Activated CD4-positive, alpha-beta T cell treated with anti-CD3 and anti-CD28 coated beads, Interleukin-2, amount 50 U/mL, for 24 hours (primary cell): ENCODE measurements at regions not wholly inside any gene's neighbourhood (a gene's known extent, or its start where the extent isn't known, plus 50 kb on each side); places are given as distances from the start of the nearest gene placed in this dataset.
A peak's percentile ranks its signal among the peaks of the same experiment; 100 is the strongest.
"Not testable (repeated sequence)": the region's sequence is repeated elsewhere in the genome, so short reads cannot be mapped to it uniquely, and the experiment has no call there.

Source experiments
- DNase-seq, 2 donors: peaks; one replicate each; pipeline ENCODE4 v3.0.0-alpha.2; 2020; ENCODE audit warnings: low read depth in 1 of 2, low spot score in 1 of 2

- not testable (repeated sequence) for DNase-seq
These were observed 105.3 kb upstream of the PZP start for GRCh38 chr12:9313479-9313878.

DNA sequence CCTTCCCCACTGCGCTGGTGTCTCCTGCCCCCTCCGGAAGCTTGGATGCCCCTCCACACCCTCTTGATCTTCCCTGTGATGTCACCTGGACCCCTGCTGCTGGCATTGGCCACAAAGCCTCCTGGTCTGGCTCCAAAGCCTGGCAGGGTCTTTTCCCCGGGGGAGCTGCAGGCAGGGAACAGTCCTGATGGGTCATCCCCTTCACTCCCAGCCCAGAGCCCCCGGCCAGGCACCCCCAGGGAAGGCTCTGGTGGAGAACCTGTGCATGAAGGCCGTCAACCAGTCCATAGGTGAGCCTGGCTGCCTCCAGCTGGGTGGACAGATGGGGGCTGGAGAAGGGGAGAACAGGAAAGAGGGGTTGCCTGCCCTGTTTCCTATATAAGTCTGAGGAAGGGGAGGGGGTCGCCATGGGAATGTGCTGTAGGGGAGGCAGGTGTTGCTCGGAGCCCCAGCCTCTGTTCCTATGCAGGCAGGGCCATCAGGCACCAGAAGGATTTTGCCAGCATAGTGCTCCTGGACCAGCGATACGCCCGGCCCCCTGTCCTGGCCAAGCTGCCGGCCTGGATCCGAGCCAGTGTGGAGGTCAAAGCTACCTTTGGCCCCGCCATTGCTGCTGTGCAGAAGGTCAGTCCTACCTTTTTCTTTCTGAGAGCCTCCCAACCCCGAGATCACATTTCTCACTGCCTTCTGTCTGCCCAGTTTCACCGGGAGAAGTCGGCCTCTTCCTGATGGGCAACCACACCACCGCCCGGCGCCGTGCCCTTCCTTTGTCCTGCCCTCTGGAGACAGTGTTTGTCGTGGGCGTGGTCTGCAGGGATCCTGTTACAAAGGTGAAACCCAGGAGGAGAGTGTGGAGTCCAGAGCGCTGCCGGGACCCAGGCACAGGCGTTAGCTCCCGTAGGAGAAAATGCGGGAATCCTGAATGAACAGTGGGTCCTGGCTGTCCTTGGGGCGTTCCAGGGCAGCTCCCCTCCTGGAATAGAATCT is 104.5 kb upstream of the PZP start:
- not testable (repeated sequence) for DNase-seq

DNA sequence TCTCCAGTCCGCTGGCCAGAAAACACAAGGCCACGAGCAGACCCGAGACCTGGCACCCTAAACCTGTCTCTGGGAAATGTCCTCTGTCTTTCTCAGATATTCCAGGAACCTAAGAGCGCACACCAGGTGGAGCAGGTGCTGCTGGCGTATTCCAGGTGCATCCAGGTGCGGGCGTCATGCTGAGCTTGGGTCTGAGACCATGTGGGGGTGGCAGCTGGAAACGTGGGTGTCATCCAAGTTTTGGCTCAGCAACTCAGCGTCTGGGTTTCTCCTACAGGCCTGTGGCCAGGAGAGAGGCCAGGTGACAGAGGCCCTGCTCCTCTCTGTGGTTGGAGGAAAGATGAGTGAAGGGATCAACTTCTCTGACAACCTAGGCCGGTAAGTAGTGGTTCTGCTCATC is 103.3 kb upstream of the PZP start:
- not testable (repeated sequence) for DNase-seq

DNA sequence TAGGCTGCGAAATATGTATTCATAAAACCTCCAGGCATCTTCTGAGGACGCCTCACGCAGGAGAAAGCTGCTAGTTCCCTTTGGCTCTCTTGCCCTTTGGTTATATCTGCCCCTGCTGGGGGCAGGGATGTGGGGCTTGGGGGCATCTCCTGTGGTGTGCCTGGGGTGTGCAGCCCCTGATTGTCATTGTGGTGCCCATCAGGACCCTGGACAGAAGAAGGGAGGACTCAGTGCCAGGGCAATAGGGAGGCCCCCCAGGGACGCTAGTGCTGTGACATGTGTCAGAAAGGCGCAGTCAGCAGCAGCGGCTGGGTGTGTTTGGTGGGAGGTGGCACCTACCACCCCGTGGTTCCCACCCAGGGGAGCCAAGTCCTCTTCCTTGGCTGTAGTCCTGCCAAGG is 102.5 kb upstream of the PZP start:
- DNase-seq: not testable (repeated sequence)

DNA sequence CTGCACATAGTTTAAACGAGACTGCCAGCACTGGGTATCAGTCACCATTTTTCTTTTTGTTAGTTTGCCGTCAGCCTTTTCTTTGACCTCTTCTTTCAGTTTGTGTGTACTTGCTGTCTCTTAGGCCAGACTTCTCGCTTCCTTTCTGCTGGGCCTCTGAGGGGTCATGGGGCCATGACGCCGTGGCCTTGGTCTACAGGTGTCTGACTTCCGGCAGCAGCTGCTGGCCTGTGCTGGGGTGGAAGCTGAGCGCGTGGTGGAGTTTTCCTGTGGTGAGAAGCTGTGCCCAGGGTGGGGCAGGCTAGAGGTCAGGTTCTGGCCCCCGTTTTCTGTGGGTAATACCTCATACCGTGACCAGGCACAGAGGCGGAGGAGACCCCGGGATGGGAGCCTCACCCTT is 101.6 kb upstream of the PZP start:
- DNase-seq: not testable (repeated sequence)

GRCh38 chr12:9308745-9309144 is 100.5 kb upstream of the PZP start:
- not testable (repeated sequence) for DNase-seq

- not testable (repeated sequence) for DNase-seq
These were observed 100.0 kb upstream of the PZP start for GRCh38 chr12:9308163-9308562.

DNA sequence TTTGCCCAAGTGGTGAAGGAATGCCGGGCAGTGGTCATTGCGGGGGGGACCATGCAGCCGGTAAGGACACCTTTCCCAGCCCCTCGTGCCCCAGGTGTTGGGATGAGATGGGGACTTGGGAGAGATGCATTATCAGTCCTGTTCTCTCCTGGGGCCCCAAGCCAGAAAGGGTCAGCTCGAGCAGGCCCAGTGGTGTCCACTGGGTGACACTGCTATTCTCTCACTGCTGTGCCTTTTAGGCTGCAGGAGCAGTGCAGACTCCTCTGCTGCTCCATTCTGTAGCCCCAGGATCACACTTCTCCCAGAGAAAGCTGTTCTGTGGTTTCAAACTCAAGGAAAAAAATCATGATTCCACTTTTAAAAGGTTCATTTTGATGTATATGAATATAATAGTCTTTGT is 99.1 kb upstream of the PZP start:
- DNase-seq: not testable (repeated sequence)

DNA sequence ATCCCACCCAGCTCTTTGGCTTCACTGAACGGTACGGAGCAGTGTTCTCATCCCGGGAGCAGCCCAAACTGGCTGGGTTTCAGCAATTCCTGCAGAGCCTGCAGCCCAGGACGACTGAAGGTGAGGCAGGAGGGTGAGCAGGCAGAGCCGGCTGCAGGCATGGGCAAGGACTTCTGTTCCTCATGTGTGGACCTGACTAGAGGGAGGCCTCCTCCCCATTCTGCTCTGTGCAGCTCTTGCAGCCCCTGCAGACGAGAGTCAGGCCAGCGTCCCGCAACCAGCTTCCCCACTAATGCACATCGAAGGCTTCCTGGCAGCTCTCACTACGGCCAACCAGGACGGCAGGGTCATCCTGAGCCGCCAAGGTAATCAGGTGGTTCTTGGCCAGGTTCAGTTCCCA is 97.8 kb upstream of the PZP start:
- not testable (repeated sequence) for DNase-seq

DNA sequence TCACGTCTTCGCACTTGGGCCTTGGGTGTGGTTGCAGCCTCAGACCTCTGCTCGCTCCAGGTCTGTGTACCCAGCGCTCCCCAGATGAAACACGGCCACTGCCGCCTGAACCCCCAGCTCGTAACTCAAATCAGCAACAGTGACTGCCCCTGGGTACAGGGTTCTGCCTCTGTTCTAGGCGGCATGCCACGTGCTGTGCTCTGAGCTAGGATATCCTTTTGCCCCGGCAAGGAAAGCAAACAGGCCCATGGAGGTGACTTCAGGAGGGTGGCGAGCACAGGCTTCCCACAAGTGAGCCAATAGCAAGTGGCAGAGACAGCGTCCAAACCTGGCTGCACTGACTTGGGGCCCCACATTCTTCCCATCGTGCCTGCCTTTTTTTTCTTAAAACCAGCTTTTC is 96.3 kb upstream of the PZP start:
- not testable (repeated sequence) for DNase-seq

DNA sequence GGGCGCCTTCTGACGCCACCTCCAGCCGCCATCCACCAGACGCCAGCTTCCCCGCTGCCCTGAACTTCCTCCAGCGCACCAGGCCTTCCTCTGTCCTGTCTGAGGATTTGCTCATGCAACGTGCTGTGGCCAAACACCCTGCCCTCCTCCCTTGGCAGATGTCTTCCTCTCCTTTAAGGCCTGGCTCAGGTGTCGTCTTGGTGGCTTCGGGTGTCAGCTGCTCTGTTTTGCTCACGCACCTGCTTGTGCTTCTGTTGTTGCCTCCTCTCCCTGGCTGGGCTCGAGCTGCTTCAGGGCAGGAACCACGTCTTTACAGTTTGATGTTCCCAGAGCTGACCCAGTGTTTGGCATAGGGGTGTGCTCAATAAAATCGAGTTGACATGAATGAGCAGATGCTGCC is 87.7 kb upstream of the PZP start:
- not testable (repeated sequence) for DNase-seq

- DNase-seq: not testable (repeated sequence)
These were observed 86.0 kb upstream of the PZP start for GRCh38 chr12:9294072-9294620.

- DNase-seq: not testable (repeated sequence)
These were observed 85.2 kb upstream of the PZP start for GRCh38 chr12:9293391-9293790.

DNA sequence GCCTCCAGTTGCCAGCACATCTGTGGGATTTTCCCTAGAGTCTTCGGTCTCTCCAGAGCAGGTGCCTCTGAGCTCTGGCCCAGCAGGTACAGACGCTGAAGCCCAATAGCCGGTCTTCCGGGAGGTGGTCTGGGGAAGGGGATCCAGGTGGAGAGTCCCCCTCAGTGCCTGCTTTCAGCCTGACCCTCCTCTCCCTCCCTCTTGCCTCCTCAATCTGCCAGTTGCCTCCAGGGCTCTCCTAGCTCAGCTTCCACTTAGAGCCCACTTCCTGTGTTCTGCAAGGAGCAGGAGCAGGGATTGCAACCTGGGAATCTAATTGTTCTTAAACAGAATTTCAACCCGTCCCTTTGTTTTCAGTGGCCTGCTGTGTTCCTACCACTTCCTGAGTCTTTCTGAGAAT is 81.8 kb upstream of the PZP start:
- not testable (repeated sequence) for DNase-seq

GRCh38 chr12:9284724-9285123 is 76.5 kb upstream of the PZP start:
- DNase-seq: not testable (repeated sequence)

GRCh38 chr12:9284197-9284596 is 76.0 kb upstream of the PZP start:
- peak in 1 of 2 donors; percentile 31 for DNase-seq

GRCh38 chr12:9283346-9284095 is 75.3 kb upstream of the PZP start:
- peak; percentile 62 to 79 for DNase-seq

DNA sequence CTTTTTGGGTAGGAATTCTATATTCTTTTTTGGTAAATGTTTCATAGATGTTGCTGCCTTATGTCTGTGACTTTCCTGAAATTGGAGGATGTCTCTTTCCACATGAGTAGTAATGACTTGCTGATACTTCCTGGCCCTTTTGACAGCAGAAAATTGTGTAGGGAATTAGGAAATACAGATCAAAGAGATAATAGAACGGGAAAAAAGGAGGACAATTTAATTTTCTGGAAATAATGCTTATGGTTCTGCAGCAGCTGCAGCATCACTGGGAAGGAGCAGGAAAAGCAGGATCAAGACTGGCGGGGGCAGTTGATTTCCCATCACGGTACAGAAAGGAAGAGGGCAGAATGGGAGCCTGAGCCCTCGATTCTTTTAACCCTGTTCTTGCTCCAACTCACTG is 68.8 kb upstream of the PZP start:
- DNase-seq: no peak

- DNase-seq: no peak
These were observed 65.1 kb upstream of the PZP start for GRCh38 chr12:9273276-9273675.

- no peak for DNase-seq
These were observed 63.7 kb upstream of the PZP start for GRCh38 chr12:9271875-9272274.

DNA sequence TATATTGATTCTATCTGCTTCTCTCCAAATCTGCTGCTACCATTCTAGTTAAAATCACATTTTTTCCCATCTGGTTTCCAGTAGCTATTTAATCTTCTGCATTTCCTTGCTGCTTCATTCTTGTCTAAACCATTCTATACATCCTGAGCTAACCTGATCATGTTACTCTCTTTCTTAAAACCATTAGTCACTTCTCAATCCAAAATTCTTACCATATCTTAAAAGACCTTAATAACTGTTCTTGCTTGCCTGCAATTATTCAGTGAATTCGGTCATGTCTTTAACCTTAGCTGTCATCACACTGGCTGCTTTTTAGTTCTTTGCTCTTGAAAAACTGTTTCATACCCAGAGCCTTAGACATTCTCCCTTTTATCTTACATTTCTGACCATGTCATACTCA is 56.4 kb upstream of the PZP start:
- DNase-seq: no peak

DNA sequence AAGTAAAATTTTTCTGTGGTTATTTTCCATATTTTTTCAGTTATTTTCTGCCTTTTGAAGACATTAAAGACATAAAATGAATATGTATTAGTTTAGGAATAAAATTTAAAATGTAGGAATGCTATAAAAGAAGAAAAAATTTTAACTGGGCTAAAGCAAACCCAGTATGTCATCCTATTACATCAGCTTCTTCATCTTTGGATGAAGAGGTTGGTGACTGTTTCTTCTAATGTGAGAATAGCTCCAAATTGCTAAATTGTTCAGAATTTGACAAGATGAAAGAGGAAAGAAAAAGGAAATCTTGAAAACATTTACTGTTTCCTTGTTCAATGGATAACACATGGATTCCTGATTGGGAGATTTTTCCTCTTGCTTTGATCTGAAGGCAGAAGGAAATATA is 52.7 kb upstream of the PZP start:
- no peak for DNase-seq
